ENCODE measurements at regions not wholly inside any gene's neighbourhood (a gene's known extent, or its start where the extent isn't known, plus 50 kb on each side); places are given as distances from the start of the nearest gene placed in this dataset.

GRCh38 chr21:22965455-22966135, 1967.4 kb downstream of the NCAM2 start:
- Mint-ChIP-seq H3K36me3 (peaks cover 9% of the 10 kb centered on the region), H3K4me3 (no peak overlapping the region), H3K9me3 (peaks cover 16 to 24% of the 10 kb centered on the region in 2 donors), H3K4me1 (no peaks in the 10 kb centered on the region), H3K27ac (no peak overlapping the region), H3K27me3 (ENCODE audit: low read depth in 2 of 2) (no peaks in the 10 kb centered on the region)
- intact Hi-C loops (cut with micrococcal nuclease): no loop called here
- ATAC-seq (no peak), DNase-seq (no peak)
- 88% methylated on average over 3 of the region's 3 CpGs for WGBS (ENCODE audit: insufficient coverage)
- no peak overlapping the region for H3K27ac ChIP-seq (ENCODE audit: low read length)
- no peak for TF ChIP-seq CTCF (IDR thresholded peaks at IDR 0.05)
- H3K36me3 ChIP-seq (ENCODE audit: control insufficient read depth, insufficient read depth, low read length): no peaks in the 10 kb centered on the region
- H3K4me1 ChIP-seq (ENCODE audit: control insufficient read depth, insufficient read depth, low read length): no peaks in the 10 kb centered on the region
- no peak overlapping the region for H3K4me3 ChIP-seq (ENCODE audit: low read length)
- H3K27me3 ChIP-seq (ENCODE audit: control insufficient read depth, insufficient read depth, low read length): no peaks in the 10 kb centered on the region
- peaks cover 2% of the 10 kb centered on the region for H3K9me3 ChIP-seq (ENCODE audit: control insufficient read depth, insufficient read depth, low read length)

GRCh38 chr21:22981819-22982218, 1983.6 kb downstream of the NCAM2 start:
- Histone ChIP-seq H3K27me3 (ENCODE audit: control insufficient read depth, insufficient read depth, low read length) (no peaks in the 10 kb centered on the region), H3K36me3 (ENCODE audit: control insufficient read depth, insufficient read depth, low read length) (no peaks in the 10 kb centered on the region), H3K9me3 (ENCODE audit: control insufficient read depth, insufficient read depth, low read length) (peaks cover 13% of the 10 kb centered on the region), H3K4me1 (ENCODE audit: control insufficient read depth, insufficient read depth, low read length) (no peaks in the 10 kb centered on the region), H3K27ac (ENCODE audit: low read length) (no peak overlapping the region), H3K4me3 (ENCODE audit: low read length) (no peak overlapping the region)
- 90% methylated on average over 3 of the region's 4 CpGs for WGBS (ENCODE audit: insufficient coverage)
- intact Hi-C loops (cut with micrococcal nuclease): no loop called here
- DNase-seq: no peak
- TF ChIP-seq CTCF (IDR thresholded peaks at IDR 0.05): no peak
- H3K36me3 Mint-ChIP-seq: no peaks in the 10 kb centered on the region
- ATAC-seq: no peak
- H3K27ac Mint-ChIP-seq: no peak overlapping the region
- H3K27me3 Mint-ChIP-seq (ENCODE audit: low read depth in 2 of 2): no peaks in the 10 kb centered on the region
- H3K9me3 Mint-ChIP-seq: peaks cover 10 to 26% of the 10 kb centered on the region in 2 donors
- no peak overlapping the region for H3K4me3 Mint-ChIP-seq
- H3K4me1 Mint-ChIP-seq: no peaks in the 10 kb centered on the region

GRCh38 chr21:22993144-22993543, 1994.9 kb downstream of the NCAM2 start:
- DNase-seq (no peak), ATAC-seq (no peak)
- H3K27ac ChIP-seq (ENCODE audit: low read length): no peak overlapping the region
- H3K4me3 Mint-ChIP-seq: no peak overlapping the region
- no peaks in the 10 kb centered on the region for H3K36me3 ChIP-seq (ENCODE audit: control insufficient read depth, insufficient read depth, low read length)
- no peaks in the 10 kb centered on the region for H3K27me3 ChIP-seq (ENCODE audit: control insufficient read depth, insufficient read depth, low read length)
- H3K4me1 Mint-ChIP-seq: no peaks in the 10 kb centered on the region
- no peak overlapping the region for H3K4me3 ChIP-seq (ENCODE audit: low read length)
- peaks cover 18 to 19% of the 10 kb centered on the region in 2 donors for H3K9me3 Mint-ChIP-seq
- 91% methylated on average over 3 of the region's 4 CpGs for WGBS (ENCODE audit: insufficient coverage)
- no peak overlapping the region for H3K27ac Mint-ChIP-seq
- TF ChIP-seq CTCF (IDR thresholded peaks at IDR 0.05): no peak
- no peaks in the 10 kb centered on the region for H3K27me3 Mint-ChIP-seq (ENCODE audit: low read depth in 2 of 2)
- no peaks in the 10 kb centered on the region for H3K4me1 ChIP-seq (ENCODE audit: control insufficient read depth, insufficient read depth, low read length)
- H3K36me3 Mint-ChIP-seq: peaks cover 24% of the 10 kb centered on the region
- intact Hi-C loops (cut with micrococcal nuclease): no loop called here
- H3K9me3 ChIP-seq (ENCODE audit: control insufficient read depth, insufficient read depth, low read length): no peaks in the 10 kb centered on the region

Measured in natural killer cell (primary cell).